ENCODE measurements at regions not wholly inside any gene's neighbourhood (a gene's known extent, or its start where the extent isn't known, plus 50 kb on each side); places are given as distances from the start of the nearest gene placed in this dataset.

DNA sequence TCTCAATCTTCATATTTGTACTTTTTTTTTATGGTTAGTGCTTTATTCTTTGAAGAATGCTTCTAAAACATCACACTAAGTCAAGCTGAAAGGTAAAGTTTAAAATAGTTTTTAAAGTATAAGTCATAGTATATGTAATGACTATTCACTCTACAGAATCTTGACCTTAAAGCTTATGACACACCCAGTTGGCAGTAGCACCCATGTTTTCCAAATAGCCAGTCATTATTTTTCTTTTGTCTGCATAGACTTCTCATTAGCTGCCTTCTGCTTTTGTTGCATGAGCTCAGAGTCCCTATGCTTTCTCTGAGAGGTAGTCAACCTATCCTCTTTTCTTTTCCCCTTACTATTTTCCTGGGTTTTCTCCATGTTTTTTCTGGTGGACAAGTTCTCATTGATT is 231.5 kb downstream of the PCDH18 start:
- TF ChIP-seq, protein P1, sequence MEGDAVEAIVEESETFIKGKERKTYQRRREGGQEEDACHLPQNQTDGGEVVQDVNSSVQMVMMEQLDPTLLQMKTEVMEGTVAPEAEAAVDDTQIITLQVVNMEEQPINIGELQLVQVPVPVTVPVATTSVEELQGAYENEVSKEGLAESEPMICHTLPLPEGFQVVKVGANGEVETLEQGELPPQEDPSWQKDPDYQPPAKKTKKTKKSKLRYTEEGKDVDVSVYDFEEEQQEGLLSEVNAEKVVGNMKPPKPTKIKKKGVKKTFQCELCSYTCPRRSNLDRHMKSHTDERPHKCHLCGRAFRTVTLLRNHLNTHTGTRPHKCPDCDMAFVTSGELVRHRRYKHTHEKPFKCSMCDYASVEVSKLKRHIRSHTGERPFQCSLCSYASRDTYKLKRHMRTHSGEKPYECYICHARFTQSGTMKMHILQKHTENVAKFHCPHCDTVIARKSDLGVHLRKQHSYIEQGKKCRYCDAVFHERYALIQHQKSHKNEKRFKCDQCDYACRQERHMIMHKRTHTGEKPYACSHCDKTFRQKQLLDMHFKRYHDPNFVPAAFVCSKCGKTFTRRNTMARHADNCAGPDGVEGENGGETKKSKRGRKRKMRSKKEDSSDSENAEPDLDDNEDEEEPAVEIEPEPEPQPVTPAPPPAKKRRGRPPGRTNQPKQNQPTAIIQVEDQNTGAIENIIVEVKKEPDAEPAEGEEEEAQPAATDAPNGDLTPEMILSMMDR (IDR thresholded peaks at IDR 0.05): no peak
- TF ChIP-seq POLR2A (IDR thresholded peaks at IDR 0.05): no peak

All from stomach (tissue), 4 donors.